AG04450 (cell line): ENCODE measurements at regions not wholly inside any gene's neighbourhood (a gene's known extent, or its start where the extent isn't known, plus 50 kb on each side); places are given as distances from the start of the nearest gene placed in this dataset.

Source experiments
- CTCF ChIA-PET: fragments of 300-600, 350-600 bp; formaldehyde crosslinking; extraction: SDS; loops from one replicate; lab custom pipeline; 2022; ENCODE audit warnings: antibody characterized with exemption, inconsistent platforms; lab: Charles Lee
- POLR2A ChIA-PET: fragments of 350-600 bp; formaldehyde crosslinking; extraction: SDS; loops from one replicate; lab custom pipeline; 2021; ENCODE audit warnings: antibody characterized with exemption, inconsistent platforms; lab: Yijun Ruan, JAX
- DNase-seq: peaks from one replicate; pipeline ENCODE4 v3.0.0-alpha.2; 2011; ENCODE audit warnings: low read depth, low spot score
- H3K27ac ChIP-seq: one replicate; pipeline ENCODE4 v1.5.1; 2012; ENCODE audit warnings: low read depth, low read length, control low read depth
- H3K27me3 ChIP-seq: one replicate; pipeline ENCODE4 v1.6.0; 2012; ENCODE audit warnings: low read length; ENCODE audit not compliant: control insufficient read depth, insufficient read depth
- H3K4me3 ChIP-seq: 2 replicates; pipeline ENCODE4 v1.5.1; 2011; ENCODE audit warnings: mild to moderate bottlenecking, low read depth, low read length, control low read depth
- H3K9me3 ChIP-seq: 2 replicates; pipeline ENCODE4 v1.5.1; 2012; ENCODE audit warnings: low read length; ENCODE audit not compliant: control insufficient read depth, insufficient read depth
- TF ChIP-seq, protein P1 (sequence below): IDR thresholded peaks from 2 replicates; pipeline ENCODE4 v1.5.1; 2011; ENCODE audit warnings: low read depth, low read length, control low read depth, inconsistent platforms

DNA sequence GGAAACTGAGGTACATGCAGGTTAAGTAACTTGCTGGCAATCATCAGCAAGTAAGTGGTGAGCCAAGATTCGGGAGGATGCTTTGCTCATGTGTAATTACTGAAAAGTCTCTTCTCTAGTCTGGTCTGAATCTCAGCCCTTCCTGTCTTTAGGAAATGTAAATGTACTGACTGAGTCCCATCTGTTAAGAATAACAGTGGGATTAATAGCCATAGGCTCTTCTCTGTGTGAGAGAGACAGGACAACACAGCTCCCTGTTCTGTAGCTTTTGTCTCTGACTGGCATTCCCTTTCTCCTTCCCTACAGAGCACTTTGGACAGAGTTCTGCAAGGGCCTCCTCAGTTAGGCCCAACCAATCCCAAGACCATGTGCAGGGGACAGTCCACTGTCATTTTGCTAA lies 131.3 kb upstream of the OGFRL1 start:
- no peak for DNase-seq
- H3K9me3 ChIP-seq: no peaks in the 10 kb centered on the region
- CTCF ChIA-PET: no interaction called here
- POLR2A ChIA-PET: no interaction called here
- H3K27ac ChIP-seq: no peak overlapping the region
- peaks cover 2% of the 10 kb centered on the region for H3K27me3 ChIP-seq
- no peak overlapping the region for H3K4me3 ChIP-seq
- TF ChIP-seq, protein P1, sequence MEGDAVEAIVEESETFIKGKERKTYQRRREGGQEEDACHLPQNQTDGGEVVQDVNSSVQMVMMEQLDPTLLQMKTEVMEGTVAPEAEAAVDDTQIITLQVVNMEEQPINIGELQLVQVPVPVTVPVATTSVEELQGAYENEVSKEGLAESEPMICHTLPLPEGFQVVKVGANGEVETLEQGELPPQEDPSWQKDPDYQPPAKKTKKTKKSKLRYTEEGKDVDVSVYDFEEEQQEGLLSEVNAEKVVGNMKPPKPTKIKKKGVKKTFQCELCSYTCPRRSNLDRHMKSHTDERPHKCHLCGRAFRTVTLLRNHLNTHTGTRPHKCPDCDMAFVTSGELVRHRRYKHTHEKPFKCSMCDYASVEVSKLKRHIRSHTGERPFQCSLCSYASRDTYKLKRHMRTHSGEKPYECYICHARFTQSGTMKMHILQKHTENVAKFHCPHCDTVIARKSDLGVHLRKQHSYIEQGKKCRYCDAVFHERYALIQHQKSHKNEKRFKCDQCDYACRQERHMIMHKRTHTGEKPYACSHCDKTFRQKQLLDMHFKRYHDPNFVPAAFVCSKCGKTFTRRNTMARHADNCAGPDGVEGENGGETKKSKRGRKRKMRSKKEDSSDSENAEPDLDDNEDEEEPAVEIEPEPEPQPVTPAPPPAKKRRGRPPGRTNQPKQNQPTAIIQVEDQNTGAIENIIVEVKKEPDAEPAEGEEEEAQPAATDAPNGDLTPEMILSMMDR: no peak

DNA sequence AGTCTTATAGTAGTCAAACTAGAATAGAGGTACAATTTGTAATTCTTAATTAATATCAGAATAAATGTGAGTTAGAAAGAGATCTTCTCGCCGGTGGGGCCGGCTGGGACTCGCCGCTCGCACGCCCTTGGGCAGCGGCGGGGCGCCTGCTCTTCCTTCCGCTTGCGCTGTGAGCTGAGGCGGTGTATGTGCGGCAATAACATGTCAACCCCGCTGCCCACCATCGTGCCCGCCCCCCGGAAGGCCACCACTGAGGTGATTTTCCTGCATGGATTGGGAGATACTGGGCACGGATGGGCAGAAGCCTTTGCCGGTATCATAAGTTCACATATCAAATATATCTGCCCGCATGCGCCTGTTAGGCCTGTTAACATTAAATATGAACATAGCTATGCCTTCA lies 123.7 kb upstream of the OGFRL1 start:
- no peak overlapping the region for H3K4me3 ChIP-seq
- POLR2A ChIA-PET: no interaction called here

DNA sequence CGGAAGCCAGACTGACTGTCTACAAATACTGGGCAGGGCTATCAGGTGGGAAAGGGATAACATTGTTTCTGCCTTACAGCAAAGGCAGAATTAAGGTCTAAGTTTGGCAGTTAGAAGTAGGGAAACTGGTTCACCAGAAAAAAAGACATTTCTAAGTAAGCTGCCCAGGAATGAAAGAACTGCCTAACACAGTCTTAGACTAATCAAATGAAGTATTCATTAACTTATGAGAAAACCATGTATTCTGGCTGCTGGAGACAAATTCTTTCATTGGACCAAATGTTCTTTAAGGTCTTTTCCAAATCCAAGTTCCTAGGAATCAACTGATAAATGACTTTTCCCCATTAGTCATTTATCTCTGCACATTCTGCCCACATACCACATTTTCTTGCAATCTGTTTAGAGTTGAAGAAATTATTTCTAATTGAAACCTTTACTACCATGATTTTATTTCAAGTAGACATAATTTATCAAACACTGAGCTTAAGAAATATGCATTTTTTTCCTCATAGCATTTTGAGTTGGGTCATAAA lies 120.3 kb upstream of the OGFRL1 start:
- ChIA-PET CTCF (no interaction called here), POLR2A (no interaction called here)
- H3K9me3 ChIP-seq: no peaks in the 10 kb centered on the region
- no peak for DNase-seq
- no peak overlapping the region for H3K4me3 ChIP-seq
- H3K27me3 ChIP-seq: peaks cover 3% of the 10 kb centered on the region
- H3K27ac ChIP-seq: no peak overlapping the region
- TF ChIP-seq, protein P1: no peak

More for the DNA sequence above, 123.7 kb upstream of the OGFRL1 start:
- H3K27ac ChIP-seq: no peak overlapping the region
- DNase-seq: no peak
- no peaks in the 10 kb centered on the region for H3K9me3 ChIP-seq
- CTCF ChIA-PET: no interaction called here
- no peaks in the 10 kb centered on the region for H3K27me3 ChIP-seq
- TF ChIP-seq, protein P1: no peak

DNA sequence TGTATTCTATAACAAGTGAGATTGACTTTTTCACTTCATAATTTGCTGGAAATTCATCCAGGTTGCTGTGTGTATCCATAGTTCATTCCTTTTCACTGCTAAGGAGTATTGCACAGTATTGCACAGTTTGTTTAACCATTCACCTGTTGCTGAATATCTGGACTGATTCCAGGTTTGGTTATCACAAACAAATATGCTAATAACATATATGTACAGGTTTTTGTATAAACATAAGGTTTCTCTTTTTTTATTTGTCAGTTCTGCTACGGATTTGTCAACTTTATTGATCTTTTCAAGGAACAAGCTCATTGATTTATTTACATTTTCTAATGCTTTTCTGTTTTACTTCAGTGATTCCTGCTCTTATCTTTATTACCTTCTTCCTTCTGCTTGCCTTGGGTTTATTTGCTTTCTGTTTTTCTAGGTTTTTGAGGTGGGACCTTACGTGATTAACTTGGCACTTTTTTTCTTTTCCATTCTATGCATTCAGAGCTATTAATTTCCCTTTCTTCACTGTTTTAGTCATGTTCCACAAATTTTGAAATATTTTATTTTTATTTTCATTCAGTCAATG lies 117.0 kb upstream of the OGFRL1 start:
- TF ChIP-seq, protein P1: no peak
- no peaks in the 10 kb centered on the region for H3K9me3 ChIP-seq
- POLR2A ChIA-PET: no interaction called here
- no peak overlapping the region for H3K4me3 ChIP-seq
- no peak overlapping the region for H3K27ac ChIP-seq
- peaks cover 3% of the 10 kb centered on the region for H3K27me3 ChIP-seq
- CTCF ChIA-PET: interaction anchor here (0.8 kb wide), 1 partner anchor 19 kb away, joined by 4 read pairs; no protein-coding TSS in a partner anchor
- no peak for DNase-seq

DNA sequence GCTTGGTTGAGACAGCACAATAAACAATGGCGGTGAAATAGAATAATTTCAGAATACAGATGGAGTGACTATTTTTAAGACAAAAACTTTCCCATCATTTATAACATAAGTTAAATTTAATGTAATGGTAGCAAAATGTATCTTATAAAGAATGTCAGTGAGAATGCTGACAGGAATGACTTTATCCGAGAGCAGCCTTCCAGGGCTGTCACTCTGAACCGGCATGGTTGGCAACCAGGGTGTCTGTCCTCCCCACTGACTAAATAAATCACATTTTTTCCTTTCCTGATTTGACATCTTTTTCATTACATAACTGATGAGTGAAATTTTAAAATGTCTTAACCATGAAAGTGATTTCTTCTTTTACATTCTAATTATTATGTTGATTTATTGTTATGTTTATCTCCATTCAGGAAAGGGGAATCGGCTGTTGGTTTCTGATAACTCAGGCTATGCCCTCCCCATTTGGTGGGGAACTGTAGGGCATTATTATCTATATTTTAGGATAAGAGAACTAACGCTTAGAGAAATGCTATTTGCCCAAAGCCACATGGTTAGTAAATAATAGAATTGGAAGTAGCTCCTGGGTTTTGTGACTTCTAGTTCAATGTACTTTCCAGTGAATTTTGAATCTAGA lies 109.2 kb upstream of the OGFRL1 start:
- DNase-seq: no peak
- ChIA-PET POLR2A (interaction anchor here (0.7 kb wide), 1 partner anchor 19 kb away, joined by 3 read pairs; no protein-coding TSS in a partner anchor), CTCF (interaction anchor here (2.3 kb wide), 1 partner anchor 11 kb away, joined by 15 read pairs; no protein-coding TSS in a partner anchor)
- no peaks in the 10 kb centered on the region for H3K27me3 ChIP-seq
- no peaks in the 10 kb centered on the region for H3K9me3 ChIP-seq
- TF ChIP-seq, protein P1: no peak
- no peak overlapping the region for H3K4me3 ChIP-seq
- no peak overlapping the region for H3K27ac ChIP-seq
